Activated CD4-positive, alpha-beta T cell treated with anti-CD3 and anti-CD28 coated beads for 24 hours (primary cell): ENCODE measurements at regions not wholly inside any gene's neighbourhood (a gene's known extent, or its start where the extent isn't known, plus 50 kb on each side); places are given as distances from the start of the nearest gene placed in this dataset.

Source experiments
- DNase-seq, 2 donors: peaks; one replicate each; pipeline ENCODE4 v3.0.0-alpha.2; 2020; ENCODE audit warnings: low read depth in 2 of 2

DNA sequence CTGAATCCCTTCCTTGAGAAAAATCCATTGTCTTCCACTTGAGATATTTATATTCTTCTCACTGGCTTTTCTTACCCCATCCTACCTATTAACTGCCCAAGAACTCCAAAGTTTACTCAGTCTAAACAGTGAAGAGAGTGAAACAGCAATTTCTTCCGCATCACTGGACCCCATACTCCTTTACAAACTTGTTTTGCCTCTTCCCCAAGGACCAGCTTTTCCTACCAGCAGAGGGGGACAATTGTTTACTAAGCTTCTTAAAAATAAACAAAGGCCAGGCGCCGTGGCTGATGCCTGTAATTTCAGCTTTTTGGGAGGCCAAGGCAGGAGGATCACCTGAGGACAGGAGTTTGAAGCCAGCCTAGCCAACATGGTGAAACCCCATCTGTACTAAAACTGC is 52.0 kb downstream of the LRATD1 start:
- DNase-seq, result no peak

DNA sequence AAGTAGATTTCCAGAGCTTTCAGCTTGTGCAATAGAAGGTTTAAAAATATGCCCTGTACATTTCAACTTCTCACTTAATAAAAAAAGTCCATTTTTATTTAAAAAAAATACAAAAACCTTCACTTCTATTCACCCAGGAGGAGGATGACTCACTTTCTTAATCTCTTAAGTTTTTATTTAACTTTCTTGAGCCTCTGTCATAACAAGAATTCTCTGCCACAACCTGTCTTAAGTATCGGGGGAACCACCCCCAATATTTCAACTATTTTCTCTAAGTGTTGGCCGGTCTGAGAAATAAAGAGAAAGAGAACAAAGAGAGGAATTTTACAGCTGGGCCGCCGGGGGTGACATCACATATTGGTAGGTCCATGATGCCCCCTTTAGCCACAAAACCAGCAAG is 58.4 kb downstream of the LRATD1 start:
- no peak for DNase-seq

DNA sequence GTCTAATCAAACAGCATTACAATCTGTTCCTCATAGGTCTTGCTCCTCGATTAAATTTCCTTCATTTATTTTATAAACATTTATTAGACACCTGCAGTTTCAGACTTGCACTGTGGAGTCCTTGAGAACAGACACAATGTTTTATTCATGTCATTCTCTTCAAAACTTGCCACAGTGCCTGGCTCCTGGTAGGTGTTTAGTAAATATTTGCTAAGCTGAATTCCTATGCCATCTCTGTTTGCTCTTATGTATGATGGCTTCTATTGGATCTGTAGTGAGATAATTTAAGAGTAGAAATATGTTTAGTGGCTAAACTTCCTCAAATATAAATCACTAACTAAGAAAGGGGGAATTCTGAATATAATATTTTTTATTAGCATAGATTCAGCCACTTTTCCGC is 61.4 kb downstream of the LRATD1 start:
- no peak for DNase-seq

DNA sequence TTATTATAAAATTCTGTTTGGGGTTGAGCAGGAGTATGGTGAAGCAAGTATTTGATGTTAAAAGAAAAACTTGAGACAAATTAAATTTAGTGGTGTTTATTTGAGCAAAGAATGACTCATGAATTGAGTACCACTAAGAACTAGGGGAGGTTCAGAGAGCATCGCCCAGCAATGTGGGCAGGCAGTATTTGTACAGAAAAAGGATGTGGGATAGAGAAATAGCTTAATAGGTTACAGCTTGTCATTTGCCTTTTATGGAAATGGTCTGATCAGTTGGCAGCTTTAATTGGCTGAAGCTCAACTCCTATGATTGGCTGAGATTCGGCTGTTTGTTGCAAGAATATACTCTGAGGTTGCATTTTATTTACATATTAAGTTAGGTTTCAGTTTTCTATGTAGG is 68.2 kb downstream of the LRATD1 start:
- no peak for DNase-seq

DNA sequence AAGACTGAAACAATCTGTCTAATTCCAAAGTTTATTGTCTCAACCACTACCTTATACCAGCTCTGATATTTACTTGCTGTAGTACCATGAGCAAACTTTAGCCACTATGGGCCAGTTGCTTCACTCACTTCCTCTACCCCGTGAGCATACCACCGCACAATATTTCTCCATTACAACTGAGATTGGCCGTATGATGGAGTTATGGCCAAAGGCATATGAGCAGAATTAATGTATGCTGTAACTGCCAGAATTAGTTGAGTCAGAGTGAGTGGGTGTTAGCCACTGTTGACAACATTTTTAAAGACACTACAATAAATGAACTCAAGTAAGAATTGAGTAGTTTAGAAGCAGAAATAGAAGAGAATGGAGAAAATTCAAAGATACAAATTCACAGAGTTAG is 69.7 kb downstream of the LRATD1 start:
- DNase-seq, result no peak

DNA sequence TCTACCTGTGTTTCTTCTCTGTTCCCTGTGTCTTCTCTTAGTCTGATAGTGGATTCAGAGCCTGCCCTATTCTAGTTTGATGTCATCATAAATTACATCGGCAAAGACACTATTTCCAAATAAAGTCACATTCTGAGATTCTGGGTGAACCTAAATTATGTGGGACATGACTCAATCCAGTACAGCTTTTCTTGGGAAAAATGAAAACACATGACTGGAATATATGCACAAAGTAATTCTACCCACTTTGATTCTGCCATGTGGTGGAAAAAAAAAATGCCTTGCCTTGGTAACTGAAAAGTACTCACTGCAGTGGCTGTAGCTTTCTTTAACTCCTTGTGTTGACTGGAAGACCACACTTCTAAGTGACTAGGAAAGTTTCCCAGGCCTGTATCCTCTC is 73.7 kb downstream of the LRATD1 start:
- DNase-seq, result no peak

DNA sequence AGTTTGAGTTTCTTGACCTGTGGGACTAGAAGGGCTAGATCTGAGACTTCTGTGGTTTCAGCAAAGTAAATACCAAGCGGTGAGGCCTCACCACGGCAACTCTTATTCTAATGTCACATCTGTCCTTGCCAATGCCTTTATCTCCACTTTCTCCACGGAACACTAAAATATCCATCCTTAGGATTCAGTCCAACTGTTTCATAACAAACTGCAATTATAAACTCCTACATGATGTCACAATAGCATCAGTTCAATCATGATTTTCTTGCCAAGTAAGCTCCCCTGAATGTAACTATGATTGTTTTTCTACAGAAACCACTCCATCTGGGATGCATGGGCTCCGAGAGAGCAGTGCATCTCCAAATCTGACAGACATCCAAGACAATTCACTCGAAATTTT is 79.6 kb downstream of the LRATD1 start:
- no peak for DNase-seq

DNA sequence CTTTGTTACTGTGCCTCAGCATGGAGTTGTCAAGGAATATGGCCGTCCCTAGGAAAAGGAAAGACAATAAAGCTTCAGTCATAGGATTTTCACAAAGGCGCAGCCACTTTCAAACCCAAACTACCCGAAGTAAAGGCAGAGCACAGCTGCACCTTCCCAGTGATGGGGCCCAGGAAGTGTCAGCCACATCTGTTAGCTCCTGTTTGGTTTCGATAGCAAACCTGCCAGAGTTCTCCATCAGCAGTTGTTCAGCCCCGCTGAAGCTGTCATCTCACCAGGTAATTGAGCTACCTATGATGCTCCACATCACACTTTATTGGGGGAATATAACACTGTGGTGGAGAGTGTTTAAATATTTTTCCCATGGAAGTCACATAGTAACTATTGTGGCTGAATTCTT is 80.7 kb downstream of the LRATD1 start:
- no peak for DNase-seq

DNA sequence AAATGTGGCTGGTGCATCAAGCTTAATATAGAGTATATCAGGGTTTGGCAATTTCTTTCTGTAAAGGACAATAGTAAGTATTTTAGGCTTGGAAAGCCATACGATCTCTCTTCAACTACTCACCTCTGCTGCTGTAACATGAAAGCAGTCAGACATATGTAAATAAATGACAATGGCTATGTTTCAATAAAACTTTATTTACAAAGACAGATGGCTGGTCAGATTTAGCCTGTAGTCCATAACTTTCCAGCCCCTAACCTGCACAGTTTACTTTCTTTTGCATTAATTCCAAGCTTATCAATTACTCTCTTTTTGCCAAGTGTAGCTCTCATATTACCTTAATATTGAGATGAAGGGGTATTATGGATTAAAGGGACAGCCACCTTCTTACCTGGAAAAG is 83.1 kb downstream of the LRATD1 start:
- DNase-seq, result no peak

DNA sequence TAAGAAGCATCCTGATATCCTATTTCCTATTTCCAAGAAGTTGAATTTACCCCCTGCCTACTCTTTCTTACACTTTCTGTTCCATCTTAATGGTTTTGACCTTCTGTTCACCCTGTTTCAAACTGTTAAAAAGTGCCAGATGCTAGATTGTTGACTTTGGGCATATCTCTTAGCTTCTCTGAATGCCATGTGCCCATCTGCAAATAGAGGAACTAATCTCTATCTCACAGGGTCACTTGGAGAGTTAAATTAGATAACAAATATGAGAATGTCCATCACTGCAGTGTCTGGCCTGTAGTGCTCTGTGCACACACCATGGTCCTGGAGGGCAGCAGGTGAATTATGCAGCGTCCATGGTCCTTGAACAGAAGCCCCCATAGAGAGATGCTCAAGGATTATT is 83.8 kb downstream of the LRATD1 start:
- no peak for DNase-seq

DNA sequence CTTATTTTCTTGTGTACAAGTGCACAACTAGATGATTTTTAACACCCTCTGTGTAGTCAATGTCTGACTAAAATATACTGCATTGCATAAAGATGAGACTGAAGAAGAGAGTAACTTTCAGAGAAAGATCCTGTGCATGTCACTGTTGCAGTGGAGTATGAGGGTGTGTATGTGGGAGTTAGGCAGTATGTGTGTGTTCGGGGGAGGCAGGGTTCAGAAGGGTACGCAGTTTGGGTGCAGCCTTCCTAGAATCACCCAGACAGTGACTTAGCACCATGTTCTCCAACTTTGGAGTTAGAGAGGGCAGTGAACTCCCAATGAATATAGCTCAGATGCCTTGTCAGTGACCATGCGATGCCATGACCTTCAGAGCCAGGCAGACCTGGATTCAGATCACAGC is 84.6 kb downstream of the LRATD1 start:
- no peak for DNase-seq

DNA sequence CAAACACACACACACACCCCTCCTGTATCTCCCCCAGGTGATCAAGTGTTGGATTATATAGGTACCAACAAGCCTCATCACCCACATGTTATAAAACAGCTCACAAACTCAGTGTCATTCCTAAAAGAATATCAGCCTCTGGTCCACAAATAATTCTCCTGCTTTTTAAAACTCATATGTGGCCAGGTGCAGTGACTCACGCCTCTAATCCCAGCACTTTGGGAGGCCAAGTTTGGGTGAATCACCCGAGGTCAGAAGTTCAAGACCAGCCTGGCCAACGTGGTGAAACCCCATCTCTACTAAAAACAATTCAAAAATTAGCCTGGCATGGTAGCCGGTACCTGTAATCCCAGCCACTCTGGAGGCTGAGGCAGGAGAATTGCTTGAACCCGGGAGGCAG is 87.8 kb downstream of the LRATD1 start:
- no peak for DNase-seq

DNA sequence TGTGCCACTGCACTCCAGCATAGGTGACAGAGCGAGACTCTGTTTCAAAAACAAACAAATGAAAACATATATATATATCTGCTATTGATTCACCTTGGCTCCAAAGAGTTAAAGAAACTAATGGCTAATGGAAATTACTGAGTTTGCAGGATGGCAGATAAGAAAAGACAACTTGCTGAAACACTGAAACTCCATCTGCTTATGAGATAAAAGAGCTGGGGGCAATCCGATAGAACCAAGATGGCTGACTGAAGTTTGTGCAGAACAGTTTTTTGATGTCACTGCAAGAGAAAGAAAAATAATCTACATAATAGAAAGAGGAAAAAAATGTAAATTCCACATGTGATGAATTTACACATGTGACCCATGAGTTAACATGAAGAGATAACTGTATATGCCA is 88.2 kb downstream of the LRATD1 start:
- no peak for DNase-seq

DNA sequence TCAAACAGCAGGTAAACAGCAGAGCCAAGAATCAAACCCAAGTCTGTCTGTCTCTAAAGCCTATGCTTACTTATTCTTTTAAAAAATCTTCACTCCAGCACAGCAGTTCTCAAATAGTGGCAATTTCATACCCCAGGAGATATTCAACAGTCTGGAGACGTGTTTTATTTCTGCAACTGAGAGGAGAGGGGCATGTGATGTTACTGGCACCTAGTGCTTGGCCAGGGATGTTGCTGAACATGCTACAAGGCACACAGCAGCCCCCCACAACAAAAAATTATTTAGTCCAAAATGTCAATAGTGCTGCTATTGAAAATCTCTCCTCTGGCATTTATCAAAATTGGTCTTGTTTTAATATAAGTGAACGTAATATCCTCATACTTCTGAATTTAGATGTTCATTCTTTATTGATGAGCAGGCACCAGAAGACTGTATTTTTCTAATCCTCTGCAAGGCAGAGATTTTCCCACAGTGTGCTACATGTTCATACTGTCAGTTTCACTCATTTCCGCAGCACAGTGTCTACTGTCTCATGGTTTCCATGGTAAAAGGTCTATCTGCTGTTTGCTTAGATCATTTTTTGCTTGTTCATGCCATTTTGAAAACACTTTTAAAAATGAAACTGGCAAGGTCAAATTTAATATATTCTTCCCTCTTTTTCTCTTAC is 90.5 kb downstream of the LRATD1 start:
- no peak for DNase-seq

DNA sequence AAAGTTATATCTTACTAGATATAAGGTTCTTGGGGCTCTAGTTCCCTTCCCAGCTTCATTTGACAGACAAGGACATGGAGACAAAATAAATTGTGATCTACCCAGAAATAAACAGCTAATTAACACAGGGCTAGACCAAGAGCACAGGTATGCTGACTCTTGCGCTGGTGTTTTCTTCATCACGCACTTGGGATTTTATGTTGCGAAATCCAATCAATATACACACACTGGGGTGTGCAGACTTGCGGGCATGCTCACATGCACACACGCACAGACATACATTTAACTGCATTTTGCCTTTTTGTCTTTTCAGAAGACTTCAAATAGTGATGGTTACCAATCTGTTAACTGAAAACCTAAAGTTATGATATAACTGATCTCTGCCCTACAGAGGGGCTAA is 91.2 kb downstream of the LRATD1 start:
- DNase-seq, result no peak

DNA sequence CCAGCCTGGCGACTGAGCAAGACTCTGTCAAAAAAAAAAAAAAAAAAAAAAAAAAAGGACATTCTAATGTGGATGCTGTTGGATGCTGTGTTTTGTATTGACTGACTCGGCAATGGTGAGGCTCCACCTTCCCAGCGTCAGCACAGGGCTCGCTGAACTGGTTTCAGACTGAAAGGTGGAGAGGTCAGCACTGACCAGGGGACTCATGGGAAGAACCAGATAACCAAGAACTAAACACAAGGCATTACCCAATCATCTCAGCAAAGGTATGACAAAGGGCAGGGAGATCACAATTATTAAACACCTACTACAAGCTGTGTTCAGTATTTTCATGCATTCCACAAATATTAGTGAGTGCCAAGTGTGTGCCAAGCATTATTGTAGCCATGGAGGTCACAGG is 103.2 kb downstream of the LRATD1 start:
- DNase-seq, result no peak

DNA sequence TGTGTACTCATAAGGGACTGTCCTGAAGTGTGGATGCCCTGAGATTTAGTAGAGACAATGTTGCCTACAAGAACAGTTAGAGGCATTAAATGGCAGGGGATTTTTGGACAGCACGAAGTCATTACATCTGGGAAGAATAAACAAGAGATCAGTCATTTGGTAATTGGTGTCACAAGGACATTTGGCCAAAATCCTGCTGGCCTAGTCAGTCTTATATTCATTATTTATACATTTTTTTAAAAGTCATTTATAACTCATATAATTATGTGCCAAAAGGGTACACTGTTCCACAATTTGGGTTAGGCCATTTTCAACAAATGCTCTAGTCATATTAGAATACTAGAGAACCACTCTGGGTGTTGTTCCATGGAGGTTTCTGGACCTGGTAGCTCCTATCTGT is 104.7 kb downstream of the LRATD1 start:
- no peak for DNase-seq

DNA sequence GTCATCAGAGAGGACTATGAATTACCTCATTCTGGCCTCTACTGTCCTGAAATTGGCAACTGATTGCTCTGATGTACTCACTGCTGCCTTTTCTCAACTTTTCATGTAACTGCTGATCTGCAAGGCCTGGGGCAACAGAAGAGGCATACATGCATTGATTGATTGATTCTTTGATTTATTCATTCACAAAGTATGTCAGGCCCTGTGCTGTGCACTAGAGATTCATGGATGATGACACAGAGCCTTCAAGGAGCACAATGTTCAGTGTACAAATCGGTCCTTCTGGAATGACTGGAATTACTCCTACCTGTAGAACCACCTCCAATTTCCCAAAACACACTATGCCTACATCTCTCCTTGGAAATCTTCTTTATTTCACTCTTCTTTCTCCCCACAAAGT is 111.3 kb downstream of the LRATD1 start:
- no peak for DNase-seq

DNA sequence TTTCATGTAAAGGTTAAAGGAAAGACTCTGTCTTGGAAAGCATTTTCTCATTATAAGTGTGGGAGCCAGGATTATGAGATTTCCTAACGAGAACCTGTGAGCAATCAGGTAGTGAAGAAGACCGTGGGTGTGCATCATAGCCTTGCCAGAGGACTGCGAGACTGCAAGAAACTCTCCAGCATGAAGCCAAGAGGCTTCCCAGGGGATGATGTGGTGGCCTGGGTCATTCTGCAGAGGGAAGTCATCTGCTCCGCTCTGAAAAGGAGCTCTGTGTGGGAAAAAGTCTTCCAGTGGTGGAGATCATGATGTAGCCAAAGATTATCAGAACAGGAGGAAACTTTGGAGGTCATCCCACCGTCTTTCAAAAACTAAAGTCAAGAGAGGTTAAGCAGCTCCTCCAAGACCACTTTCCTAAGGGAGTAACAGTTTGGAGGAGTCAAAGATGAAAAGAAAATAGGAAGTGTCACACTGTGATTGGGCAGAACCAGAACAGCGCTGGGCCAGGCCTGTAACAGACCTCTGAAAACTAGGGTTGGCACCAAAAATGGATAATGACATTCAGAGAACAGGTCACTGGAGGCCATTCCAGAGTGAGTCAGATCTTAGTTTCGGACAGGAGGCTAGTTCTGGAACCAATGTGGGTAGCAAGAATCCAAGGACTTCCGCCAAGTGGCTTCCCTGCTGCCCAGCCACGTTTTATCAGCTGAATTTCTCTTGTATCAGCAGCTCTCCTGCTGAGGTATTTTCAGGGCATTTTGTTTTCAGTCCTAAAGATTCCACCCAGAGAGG is 113.0 kb downstream of the LRATD1 start:
- DNase-seq, result no peak

DNA sequence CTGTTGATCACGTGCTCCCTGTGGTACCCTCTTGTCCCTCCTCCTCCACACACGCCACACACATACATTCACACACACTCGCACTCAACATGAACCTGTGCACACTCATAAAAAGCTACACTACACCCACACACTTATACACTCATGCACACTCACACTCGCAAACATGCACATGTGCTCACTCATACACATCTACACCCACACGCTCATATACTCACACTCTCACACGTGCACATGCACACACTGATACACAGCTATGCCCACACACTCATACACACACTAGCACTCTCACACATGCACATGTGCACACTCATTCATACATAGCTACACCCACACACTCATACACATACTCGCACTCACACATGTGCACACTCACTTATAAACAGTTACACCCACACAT is 113.6 kb downstream of the LRATD1 start:
- DNase-seq, result no peak

DNA sequence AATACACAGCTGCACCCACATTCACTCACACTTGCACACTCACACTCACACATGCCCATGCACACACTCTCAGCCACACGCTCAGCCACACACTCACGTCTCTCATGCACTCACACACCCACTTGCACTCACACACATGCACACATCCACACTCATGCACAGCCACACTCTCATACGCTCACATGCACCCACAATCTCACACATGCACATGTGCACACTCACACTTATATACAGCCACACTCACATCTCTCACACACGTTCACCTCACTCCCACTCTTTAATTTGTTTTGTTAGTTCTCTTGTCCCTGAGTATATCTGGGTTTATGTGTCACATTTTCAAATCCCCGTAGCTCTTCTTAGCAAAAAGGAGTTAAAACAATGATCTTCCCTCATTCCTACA is 114.9 kb downstream of the LRATD1 start:
- DNase-seq, result no peak

DNA sequence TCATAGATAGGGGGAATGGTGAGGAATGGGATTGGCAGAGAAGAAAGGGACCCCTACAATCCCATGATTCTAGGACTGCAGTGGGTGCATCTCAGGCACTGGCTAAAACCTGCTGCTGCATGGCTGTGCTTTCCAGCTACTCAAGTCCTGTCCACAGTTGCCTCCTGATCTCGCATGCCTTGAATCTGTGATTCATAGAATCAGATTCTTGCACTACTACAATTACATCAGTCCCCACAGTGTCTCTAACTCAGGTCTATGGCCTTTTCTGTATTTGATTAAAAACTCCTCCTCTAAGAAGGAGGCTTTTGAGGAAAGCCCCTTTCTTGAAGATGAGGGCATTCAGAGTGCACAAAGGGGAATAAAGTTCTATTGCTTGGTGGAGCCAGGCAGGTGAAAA is 117.4 kb downstream of the LRATD1 start:
- no peak for DNase-seq

DNA sequence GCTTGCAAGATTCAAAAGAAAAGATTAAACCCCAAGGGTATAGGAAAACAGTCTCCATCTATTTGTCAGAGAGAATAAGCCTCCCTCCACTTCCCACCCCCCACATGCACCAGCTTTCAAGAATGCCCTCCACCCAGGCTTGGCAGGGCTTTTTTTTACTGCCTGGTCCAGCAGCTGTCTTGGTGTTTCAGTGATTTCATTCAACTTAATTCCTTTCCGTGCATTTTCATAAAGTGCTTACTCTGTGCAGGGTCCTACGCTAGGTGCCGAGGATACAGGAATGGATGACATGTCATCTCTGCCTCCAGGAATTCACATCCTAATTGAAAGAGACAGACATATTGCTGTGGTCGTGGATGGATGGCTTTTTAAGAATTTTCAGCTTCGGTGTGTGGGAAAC is 117.9 kb downstream of the LRATD1 start:
- DNase-seq, result no peak

DNA sequence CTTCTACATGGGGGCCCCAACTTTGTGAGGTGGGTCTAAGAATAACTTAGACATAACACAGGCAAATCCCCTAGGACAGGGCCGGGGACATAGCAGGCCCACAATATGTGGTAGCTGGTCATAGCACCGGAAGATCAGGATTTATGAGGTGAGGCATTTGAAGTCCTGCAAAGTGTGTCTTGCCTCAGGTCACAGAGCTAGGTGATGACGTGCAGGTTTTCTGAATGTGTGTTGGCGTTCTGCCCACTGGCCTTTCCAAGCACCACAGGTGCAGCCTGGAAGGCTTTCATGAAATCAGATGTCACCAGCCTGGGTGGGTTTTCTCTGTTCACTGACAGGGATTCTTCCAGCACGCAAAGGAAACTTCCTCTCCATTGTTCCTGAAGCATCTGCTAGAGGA is 119.1 kb downstream of the LRATD1 start:
- no peak for DNase-seq
